D721Med (cell line): ENCODE measurements at regions not wholly inside any gene's neighbourhood (a gene's known extent, or its start where the extent isn't known, plus 50 kb on each side); places are given as distances from the start of the nearest gene placed in this dataset.

Experiments
- DNase-seq: peaks from one replicate; pipeline ENCODE4 v3.0.0; 2011; ENCODE audit warnings: low spot score; ENCODE audit not compliant: insufficient read length
- FAIRE-seq: peaks from 2 replicates; lab custom pipeline; 2011; peaks lifted over from hg19 to GRCh38; lab: Jason Lieb, UNC
- CTCF ChIP-seq: IDR thresholded peaks from 2 replicates; pipeline ENCODE4 v1.5.1; 2012; ENCODE audit warnings: mild to moderate bottlenecking, control low read depth; ENCODE audit not compliant: insufficient read depth; ENCODE audit errors: missing control alignments

GRCh38 chr2:62568074-62568473 lies 62.1 kb upstream of the TMEM17 start:
- FAIRE-seq: no peak
- DNase-seq: no peak
- no peak for TF ChIP-seq CTCF

GRCh38 chr2:62567669-62568068 lies 61.7 kb upstream of the TMEM17 start:
- no peak for FAIRE-seq

GRCh38 chr2:62566847-62567246 lies 60.9 kb upstream of the TMEM17 start:
- DNase-seq (no peak), FAIRE-seq (no peak)
- no peak for TF ChIP-seq CTCF

More at GRCh38 chr2:62567669-62568068, 61.7 kb upstream of the TMEM17 start:
- DNase-seq: no peak
- TF ChIP-seq CTCF: no peak

GRCh38 chr2:62565309-62565908 lies 59.4 kb upstream of the TMEM17 start:
- DNase-seq (no peak), FAIRE-seq (peak; percentile 21)
- no peak for TF ChIP-seq CTCF

DNA sequence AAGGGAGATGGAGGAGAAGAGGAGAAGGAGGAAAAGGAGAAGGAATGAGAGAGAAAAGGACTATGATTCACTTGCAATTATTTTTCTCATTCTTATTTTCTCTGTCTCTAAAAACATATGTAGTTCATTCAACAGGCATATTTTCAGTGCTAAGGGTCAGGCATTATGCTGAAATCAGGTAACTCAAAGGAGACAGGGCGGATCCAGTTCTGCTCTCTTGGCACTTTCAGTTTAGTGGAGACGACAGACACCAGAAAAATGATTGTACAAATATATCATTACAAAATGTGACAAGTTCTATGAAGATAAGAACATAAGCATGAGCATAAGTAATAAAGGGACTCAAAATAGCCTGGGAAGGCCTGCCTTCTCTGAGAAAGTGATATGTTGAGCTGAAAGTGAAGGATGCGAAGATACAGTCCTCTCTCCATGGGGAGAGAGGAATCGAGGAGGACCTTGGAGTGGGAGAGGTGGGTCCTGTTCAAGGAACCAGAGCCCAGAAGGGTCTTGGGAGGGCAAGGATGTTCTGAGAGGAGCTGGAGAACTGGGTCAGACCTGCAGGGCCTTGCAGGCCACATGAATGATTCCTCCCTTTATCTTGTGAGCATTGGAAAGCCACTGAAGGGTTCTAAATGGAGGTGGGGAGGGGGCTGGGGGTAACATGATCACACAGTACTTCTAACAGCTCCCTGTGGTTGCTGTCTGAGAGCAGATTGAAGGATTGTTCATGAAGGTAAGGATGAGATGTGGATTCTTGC lies 58.6 kb upstream of the TMEM17 start:
- no peak for TF ChIP-seq CTCF
- FAIRE-seq (no peak), DNase-seq (no peak)

DNA sequence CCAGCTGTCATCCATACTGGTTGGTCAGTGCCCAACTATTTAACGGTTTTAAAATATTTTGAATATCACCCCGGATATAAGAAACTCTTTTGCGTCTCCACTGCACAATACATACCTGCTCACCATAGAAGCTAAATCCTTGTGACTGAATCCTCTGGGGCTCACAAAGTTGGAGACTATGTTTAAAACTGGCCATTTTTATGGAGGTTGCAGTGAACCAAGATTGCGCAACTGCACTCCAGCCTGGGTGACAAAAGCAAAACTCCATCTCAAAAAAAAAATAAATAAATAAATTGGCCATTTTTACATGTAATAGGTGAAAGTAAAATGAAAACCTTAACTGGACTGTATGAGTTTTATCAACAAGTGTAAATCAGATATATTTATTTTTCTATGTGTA lies 55.6 kb upstream of the TMEM17 start:
- DNase-seq: no peak
- FAIRE-seq: no peak
- no peak for TF ChIP-seq CTCF

DNA sequence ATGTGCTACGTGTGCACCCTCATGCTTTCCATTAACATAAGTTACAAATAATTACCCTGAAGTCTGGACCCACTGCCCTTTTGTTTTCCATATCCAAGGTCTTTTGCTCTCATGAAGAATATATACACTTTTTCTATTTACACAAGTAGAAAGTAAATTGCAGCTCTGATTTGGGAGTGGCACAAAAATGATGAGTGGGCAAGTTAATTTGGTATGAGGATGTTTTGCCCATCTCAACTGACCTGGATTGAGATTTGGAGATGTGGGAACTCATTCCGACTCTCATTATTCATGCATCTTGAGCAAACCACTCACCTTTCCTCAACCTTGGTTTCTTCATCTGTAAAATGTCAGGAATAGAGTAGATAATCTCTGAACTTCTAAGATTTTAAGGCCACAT lies 53.6 kb upstream of the TMEM17 start:
- DNase-seq (no peak), FAIRE-seq (no peak)
- TF ChIP-seq CTCF: no peak
